GM12873 (cell line): ENCODE measurements at regions not wholly inside any gene's neighbourhood (a gene's known extent, or its start where the extent isn't known, plus 50 kb on each side); places are given as distances from the start of the nearest gene placed in this dataset.

Experiments used
- CTCF ChIP-seq: IDR thresholded peaks from 2 replicates; pipeline ENCODE4 v1.5.1; 2012; ENCODE audit warnings: low read depth, mild to moderate bottlenecking, moderate library complexity, low read length, control low read depth; ENCODE audit not compliant: insufficient read depth; ENCODE audit errors: missing control alignments

- TF ChIP-seq CTCF = no peak
Observed at GRCh38 chr9:2269778-2270177, 254.6 kb downstream of the SMARCA2 start.

- TF ChIP-seq CTCF = no peak
Observed at GRCh38 chr9:2270565-2270964, 255.4 kb downstream of the SMARCA2 start.

GRCh38 chr9:2271426-2271825 lies 256.3 kb downstream of the SMARCA2 start:
- TF ChIP-seq CTCF = no peak

- no peak for TF ChIP-seq CTCF
Observed at GRCh38 chr9:2274762-2275161, 259.6 kb downstream of the SMARCA2 start.

GRCh38 chr9:2276296-2276695 lies 261.1 kb downstream of the SMARCA2 start:
- TF ChIP-seq CTCF = no peak

- TF ChIP-seq CTCF = no peak
Observed at GRCh38 chr9:2281031-2281802, 266.1 kb downstream of the SMARCA2 start.

- TF ChIP-seq CTCF = no peak
Observed at GRCh38 chr9:2281803-2282185, 266.6 kb downstream of the SMARCA2 start.

GRCh38 chr9:2284770-2285169 lies 269.6 kb downstream of the SMARCA2 start:
- no peak for TF ChIP-seq CTCF
